Hepatocyte (in vitro differentiated cells): ENCODE measurements at regions not wholly inside any gene's neighbourhood (a gene's known extent, or its start where the extent isn't known, plus 50 kb on each side); places are given as distances from the start of the nearest gene placed in this dataset.

Experiments used
- EZH2 ChIP-seq: fragments of 200-600 bp; sonication (generic); IDR thresholded peaks from 2 replicates; pipeline ENCODE4 v1.6.1; 2016; ENCODE audit warnings: antibody characterized with exemption, mild to moderate bottlenecking, borderline replicate concordance
- EZH2phosphoT487 ChIP-seq: fragments of 200-600 bp; sonication (generic); IDR thresholded peaks from one replicate; pipeline ENCODE4 v1.6.1; 2018; ENCODE audit warnings: antibody characterized with exemption, mild to moderate bottlenecking, low read depth, moderate library complexity; ENCODE audit not compliant: unreplicated experiment, severe bottlenecking
- TF ChIP-seq, protein P1 (sequence below): fragments of 200-600 bp; sonication (generic); IDR thresholded peaks from 2 replicates; pipeline ENCODE4 v1.5.1; 2016; ENCODE audit warnings: antibody characterized with exemption, mild to moderate bottlenecking; ENCODE audit not compliant: poor library complexity

DNA sequence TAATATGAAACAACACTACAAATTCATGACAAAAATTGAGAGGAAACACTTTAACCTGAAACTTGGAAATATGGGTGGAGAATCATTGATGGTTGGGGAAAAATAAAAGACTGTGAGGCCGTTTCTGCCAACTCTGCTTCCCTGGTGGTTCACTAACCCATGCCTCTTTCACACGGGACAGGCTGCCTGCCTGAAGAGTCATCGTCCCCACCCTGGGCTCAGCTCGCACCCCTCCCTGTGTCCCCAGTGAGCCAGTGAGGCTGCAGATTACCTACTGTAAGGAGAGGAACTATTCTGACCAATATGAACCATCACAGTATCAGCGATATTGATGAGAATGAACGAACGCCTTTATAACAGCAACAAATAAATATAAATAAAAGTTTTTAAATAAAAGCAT lies 357.8 kb upstream of the CDH20 start:
- TF ChIP-seq, protein P1, sequence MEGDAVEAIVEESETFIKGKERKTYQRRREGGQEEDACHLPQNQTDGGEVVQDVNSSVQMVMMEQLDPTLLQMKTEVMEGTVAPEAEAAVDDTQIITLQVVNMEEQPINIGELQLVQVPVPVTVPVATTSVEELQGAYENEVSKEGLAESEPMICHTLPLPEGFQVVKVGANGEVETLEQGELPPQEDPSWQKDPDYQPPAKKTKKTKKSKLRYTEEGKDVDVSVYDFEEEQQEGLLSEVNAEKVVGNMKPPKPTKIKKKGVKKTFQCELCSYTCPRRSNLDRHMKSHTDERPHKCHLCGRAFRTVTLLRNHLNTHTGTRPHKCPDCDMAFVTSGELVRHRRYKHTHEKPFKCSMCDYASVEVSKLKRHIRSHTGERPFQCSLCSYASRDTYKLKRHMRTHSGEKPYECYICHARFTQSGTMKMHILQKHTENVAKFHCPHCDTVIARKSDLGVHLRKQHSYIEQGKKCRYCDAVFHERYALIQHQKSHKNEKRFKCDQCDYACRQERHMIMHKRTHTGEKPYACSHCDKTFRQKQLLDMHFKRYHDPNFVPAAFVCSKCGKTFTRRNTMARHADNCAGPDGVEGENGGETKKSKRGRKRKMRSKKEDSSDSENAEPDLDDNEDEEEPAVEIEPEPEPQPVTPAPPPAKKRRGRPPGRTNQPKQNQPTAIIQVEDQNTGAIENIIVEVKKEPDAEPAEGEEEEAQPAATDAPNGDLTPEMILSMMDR = no peak
- TF ChIP-seq EZH2 (no peak), EZH2phosphoT487 (no peak)
